Stimulated activated CD4-positive, alpha-beta T cell treated with anti-CD3 and anti-CD28 coated beads, Interleukin-4, amount 100 ng/mL, for 4 hours (primary cell): ENCODE measurements at regions not wholly inside any gene's neighbourhood (a gene's known extent, or its start where the extent isn't known, plus 50 kb on each side); places are given as distances from the start of the nearest gene placed in this dataset.

Experiments used
- DNase-seq, 2 experiments: peaks; one replicate each; pipeline ENCODE4 v3.0.0-alpha.2; 2020

DNA sequence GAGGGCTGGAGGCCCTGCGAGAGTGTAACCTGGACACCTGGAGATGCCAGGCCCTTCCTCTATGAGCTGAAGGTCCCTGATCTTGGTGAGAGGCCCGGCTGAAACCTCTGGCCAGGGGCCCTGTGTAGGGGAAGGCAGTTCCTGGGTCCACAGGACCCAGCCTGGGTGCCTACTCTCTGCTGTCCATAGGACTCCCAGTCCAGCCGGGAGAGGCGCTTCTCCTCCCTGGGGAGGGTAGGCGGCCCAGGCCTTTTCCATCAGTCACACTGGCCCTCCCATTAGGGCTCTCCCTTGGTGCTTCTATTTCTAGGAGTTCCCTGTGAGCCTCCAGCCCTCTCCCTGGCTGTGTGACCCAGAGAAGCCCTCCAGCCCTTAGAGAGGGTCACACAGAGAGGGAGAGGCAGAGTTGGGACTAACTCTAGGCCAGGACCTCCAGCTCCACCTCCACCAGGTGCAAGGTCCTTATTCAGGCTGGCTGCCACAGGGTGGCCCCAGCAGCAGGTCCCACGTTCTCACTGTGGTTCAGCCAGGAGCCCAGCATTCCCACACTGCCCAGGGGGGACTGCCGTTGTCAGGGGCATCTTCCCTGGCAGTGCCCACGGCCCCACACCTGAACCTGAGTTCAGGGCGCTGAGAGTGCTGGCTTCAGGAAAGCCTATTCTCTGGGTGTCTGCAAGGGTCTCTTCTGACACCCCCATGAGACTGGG is 146.8 kb downstream of the SMAD6 start:
- no peak for DNase-seq

DNA sequence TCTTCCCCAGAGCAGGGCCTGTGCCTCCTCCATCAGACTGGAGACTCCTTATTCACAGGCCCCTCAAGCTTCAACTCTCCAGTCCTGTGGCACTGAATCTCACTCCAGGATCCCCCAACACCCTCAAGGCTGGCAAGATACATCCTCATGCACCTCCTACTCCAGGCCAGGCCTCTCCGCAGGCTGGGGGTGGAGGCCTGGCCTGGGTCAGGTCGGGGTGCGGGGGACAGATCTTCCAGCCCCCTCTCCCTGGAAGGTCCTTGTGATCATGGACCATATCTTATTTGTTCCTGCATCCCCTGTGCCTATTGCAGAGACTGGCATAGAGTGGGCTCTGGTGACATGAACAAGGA is 147.3 kb downstream of the SMAD6 start:
- no peak for DNase-seq

- no peak for DNase-seq
Measured at GRCh38 chr15:66849746-66850077, 147.7 kb downstream of the SMAD6 start.

GRCh38 chr15:66850078-66850991 is 148.3 kb downstream of the SMAD6 start:
- DNase-seq: no peak

DNA sequence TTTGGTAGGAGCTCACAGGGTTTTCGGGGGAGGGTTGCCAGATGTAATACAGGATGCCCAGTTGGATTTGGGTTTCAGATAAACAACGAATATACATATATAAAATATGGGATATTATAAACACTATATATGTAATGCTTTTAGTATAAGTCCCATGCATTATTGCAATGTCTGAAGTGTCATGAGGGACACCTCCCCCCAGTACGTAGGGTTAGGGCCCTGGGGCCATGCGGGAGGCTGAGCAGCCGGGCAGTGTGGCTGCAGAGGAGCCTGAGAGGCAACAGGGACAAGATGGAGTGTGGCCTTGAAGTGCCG is 148.9 kb downstream of the SMAD6 start:
- DNase-seq: no peak

GRCh38 chr15:66851311-66852063 is 149.5 kb downstream of the SMAD6 start:
- DNase-seq: peak; percentile 61 to 79

- DNase-seq: no peak
Measured at GRCh38 chr15:66852064-66852905, 150.2 kb downstream of the SMAD6 start.

GRCh38 chr15:66854012-66854965 is 152.3 kb downstream of the SMAD6 start:
- DNase-seq: no peak

GRCh38 chr15:66855041-66855440 is 153.0 kb downstream of the SMAD6 start:
- DNase-seq: no peak

DNA sequence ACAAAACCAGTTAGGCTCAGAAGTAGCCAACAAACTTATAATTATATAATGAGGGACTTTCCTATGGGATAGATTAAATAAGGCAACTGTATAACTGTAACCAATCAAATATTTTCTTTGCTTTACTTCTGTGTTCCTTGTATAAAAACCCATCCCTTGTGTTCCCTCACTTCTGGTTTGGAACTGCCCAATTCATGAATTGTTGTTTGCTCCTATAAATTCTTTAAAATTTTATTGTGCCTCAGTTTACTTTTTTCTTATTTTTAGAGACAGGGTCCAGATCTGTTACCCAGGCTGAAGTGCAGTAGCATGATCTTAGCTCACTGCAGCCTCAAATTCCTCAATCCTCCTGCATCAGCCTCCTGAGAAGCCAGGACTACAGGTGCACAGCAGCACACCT is 155.7 kb downstream of the SMAD6 start:
- DNase-seq: no peak

GRCh38 chr15:66858423-66859207 is 156.6 kb downstream of the SMAD6 start:
- DNase-seq: no peak

GRCh38 chr15:66859688-66860253 is 157.7 kb downstream of the SMAD6 start:
- DNase-seq: no peak

DNA sequence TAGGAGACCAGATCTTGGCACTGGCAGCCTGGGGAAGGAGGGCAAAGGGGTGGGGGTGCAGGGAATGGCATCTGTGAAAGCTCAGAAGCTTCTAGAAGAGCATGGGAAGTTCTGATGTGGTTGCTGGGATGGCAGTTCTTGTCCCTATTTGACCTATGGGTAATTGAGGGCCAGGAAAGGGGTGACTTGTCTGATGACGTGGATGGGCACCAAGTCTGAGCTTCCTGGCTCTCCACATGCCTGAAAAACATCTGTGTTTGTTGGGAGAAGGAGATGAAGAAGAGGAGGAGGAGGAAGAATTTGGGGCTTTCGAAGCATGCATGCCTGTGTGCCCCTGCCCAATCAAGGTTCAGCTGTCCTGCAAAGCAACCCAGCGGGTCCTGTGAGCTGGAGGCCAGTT is 158.8 kb downstream of the SMAD6 start:
- no peak for DNase-seq

DNA sequence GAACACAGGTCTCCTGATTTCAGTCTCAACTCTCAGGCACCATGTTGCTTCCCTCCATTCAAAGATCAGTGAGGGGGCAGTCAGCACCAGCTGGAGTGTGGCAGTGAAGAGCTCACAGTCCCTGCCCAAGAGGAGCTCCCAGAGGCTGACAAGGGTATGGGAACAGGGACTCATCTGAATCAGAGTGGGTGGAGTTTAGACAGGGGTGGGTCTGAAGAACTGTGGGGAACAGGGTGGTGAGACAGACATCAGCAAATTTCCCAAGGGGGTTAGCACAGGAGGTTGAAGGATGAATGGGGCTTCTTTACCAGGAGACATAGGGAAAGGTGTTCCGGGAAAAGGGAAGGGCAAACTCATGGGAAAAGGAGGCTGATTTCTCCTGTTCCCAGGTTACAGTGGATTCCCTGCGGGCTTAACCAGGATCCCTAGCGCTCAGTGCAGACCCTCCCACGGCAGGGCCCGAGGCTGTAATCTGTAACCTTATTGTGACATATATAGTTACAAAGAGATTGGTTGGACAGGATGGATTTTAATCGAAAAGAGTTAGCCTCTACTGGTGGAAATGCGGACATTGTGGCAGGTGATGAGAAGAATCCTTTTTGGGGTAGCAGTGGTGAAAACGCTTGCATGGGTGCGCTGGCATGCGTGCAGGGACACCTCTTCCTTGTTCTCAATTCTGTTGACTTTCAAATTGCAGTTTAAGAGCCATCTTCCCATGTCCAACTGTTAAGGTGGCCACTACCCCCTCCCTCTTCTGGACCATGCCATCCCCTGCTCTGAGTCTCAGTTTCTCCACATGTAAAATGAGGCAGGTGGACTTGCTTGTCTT is 160.3 kb downstream of the SMAD6 start:
- no peak for DNase-seq

- peak; percentile 49 to 68 for DNase-seq
Measured at GRCh38 chr15:66862940-66863335, 160.9 kb downstream of the SMAD6 start.

GRCh38 chr15:66863390-66864085 is 161.5 kb downstream of the SMAD6 start:
- no peak for DNase-seq

DNA sequence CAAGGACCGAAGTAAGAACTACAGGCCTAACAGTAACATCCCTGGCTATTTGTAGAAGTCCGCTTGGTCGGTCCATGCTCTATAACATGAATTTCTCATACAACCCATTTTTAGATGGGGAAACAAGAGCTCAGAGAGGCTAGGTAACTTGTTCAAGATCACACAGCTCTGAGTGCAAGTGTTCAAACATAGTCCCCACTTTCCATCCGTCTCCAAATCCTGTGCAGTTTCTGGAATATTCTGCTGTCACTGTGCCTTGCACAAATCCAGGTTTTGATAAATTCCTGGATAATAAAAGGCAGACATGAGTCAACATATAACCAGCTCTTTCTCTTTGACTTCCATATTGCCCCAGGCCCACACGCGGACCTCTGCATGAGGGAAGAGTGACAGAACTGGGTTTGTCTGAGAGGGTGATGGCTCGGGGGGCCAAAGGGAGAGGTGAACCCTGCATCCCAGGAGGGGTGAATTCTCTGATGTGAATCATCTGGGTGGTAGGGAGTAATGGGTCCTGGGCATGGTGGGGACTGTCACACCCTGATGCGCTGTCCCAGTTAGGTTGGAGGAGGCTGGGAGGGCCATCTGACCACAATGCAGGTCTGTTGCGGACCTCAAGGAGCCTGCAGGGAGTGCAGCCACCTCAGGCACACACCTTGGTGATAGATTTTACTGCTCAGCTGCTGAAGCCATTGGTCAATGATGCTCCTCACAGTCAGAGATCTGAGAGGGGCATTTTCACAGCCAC is 162.2 kb downstream of the SMAD6 start:
- no peak for DNase-seq

DNA sequence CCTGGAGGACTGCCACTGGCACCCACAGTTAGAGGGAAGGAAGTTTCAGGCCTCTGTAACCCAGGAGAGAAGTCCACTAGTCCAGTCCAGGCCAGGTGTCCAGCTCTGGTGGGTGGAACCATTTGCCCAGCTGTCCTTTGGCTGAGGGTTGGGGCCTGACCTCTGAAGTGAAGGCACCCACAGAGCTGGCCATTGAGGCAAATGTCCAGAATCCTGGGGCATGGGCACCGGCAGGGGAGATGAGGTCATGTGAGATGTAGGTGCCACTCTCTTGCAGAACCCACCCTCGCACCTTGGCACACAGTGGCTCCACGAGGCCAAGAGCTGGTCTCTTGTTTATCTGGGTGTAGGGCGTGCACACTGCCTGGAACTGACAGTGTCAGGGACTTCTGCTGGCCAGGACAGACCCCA is 162.8 kb downstream of the SMAD6 start:
- DNase-seq: no peak
